Heart left ventricle (tissue), 13 donors: ENCODE measurements at regions not wholly inside any gene's neighbourhood (a gene's known extent, or its start where the extent isn't known, plus 50 kb on each side); places are given as distances from the start of the nearest gene placed in this dataset.
"Not testable (repeated sequence)": the region's sequence is repeated elsewhere in the genome, so short reads cannot be mapped to it uniquely, and the experiment has no call there.

ENCODE experiments used
- POLR2A ChIP-seq, 2 donors: fragments of 450-650 bp; IDR thresholded peaks; one replicate each; pipeline ENCODE4 v1.6.1; 2017; ENCODE audit warnings: antibody characterized with exemption in 2 of 2, mild to moderate bottlenecking in 2 of 2, moderate library complexity in 2 of 2
- TF ChIP-seq, protein P1 (sequence below), 12 donors: fragments of 200-600 bp; sonication (generic) in 4 of 12; IDR thresholded peaks; one replicate each; pipeline versions ENCODE4 v1.5.0 to v1.8.0; 2018 to 2022; ENCODE audit warnings: antibody characterized with exemption in 12 of 12, mild to moderate bottlenecking in 5 of 12
- donor health status: ischemic (EF 13 %, LVEDD 7.1; RV severe dilation, severe dysfunction).
- donor health status: DM: no; HTN: yes; CAD: no.
- donor health status: DM: no; HTN: no; CAD: no.
- donor health status: ischemic (EF 25% LVEDD 6.9; RV normal size, moderate dysfunction).
- donor health status: ischemic (EF 25% LVEDD 5.7; RV mildly dilated, moderate dysfunction).
- donor health status: ischemic (EF 35%, LVEDD 5.7; RV mildly dilated, moderate dysfunction).
- donor health status: nonischemic (EF 11% LVEDD 7.7; RV severe dilation, severe dysfunction).
- donor health status: DM: yes; HTN: yes; CAD: no.
- donor health status: PGD.
- donor health status: ischemic (EF 29% LVEDD 5.4; RV normal size, mild dysfunction).
- donor health status: nonischemic (EF 23%, LVEDD 6.1; RV moderate dilation, normal function).

DNA sequence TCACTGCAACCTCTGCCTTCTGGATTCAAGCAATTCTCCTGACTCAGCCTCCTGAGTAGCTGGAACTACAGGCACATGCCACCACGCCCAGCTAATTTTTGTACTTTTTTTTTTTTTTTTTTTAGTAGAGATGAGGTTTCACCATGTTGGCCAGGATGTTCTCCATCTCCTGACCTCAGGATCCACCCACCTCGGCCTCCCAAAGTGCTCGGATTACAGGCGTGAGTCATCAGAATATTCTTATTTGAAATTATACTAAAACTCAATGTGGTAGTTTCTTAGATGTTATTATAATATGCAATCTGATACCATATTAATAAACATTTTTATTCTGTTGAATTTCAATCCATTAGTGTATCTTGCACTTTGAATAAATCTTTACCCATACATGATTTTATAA, 322.2 kb downstream of the FLRT2 start:
- TF ChIP-seq POLR2A (IDR thresholded peaks at IDR 0.05), result not testable (repeated sequence)
- TF ChIP-seq, protein P1, sequence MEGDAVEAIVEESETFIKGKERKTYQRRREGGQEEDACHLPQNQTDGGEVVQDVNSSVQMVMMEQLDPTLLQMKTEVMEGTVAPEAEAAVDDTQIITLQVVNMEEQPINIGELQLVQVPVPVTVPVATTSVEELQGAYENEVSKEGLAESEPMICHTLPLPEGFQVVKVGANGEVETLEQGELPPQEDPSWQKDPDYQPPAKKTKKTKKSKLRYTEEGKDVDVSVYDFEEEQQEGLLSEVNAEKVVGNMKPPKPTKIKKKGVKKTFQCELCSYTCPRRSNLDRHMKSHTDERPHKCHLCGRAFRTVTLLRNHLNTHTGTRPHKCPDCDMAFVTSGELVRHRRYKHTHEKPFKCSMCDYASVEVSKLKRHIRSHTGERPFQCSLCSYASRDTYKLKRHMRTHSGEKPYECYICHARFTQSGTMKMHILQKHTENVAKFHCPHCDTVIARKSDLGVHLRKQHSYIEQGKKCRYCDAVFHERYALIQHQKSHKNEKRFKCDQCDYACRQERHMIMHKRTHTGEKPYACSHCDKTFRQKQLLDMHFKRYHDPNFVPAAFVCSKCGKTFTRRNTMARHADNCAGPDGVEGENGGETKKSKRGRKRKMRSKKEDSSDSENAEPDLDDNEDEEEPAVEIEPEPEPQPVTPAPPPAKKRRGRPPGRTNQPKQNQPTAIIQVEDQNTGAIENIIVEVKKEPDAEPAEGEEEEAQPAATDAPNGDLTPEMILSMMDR (IDR thresholded peaks at IDR 0.05), result not testable (repeated sequence)
